Kidney epithelial cell (primary cell): ENCODE measurements at regions not wholly inside any gene's neighbourhood (a gene's known extent, or its start where the extent isn't known, plus 50 kb on each side); places are given as distances from the start of the nearest gene placed in this dataset.

Experiments used
- DNase-seq: peaks from one replicate; pipeline ENCODE4 v3.0.0-alpha.2; 2010; ENCODE audit warnings: low read depth
- H3K27me3 ChIP-seq: 2 replicates; pipeline ENCODE4 v1.6.0; 2011; ENCODE audit warnings: low read length; ENCODE audit not compliant: control insufficient read depth, insufficient read depth
- H3K36me3 ChIP-seq: 2 replicates; pipeline ENCODE4 v1.5.1; 2011; ENCODE audit warnings: low read length; ENCODE audit not compliant: control insufficient read depth, insufficient read depth
- H3K4me3 ChIP-seq: 2 replicates; pipeline ENCODE4 v1.5.1; 2011; ENCODE audit warnings: low read depth, mild to moderate bottlenecking, control low read depth, low read length
- TF ChIP-seq, protein P1 (sequence below): IDR thresholded peaks from 2 replicates; pipeline ENCODE4 v1.5.1; 2011; ENCODE audit warnings: mild to moderate bottlenecking, moderate library complexity, low read length, control low read depth, inconsistent platforms; ENCODE audit not compliant: insufficient read depth, poor library complexity, severe bottlenecking

DNA sequence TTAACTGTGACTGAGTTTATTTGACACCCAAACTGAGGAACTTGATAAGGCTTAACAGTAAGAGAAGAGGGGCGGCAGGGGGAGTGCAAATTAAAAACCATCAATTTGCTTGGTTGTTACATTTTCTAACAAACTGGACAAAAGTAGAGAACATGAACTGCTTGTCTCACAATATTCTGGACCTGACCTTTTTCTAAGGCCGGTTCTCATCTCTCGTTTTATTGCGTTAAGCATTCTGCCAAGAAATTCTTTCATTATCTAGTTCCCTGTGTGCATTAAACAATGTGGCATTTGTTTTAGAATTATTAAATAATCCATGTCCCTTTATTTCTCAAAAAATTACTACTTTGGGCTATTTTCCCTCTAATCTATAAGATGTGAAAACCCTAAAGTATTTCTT lies 565.2 kb upstream of the PKDCC start:
- H3K4me3 ChIP-seq = no peak overlapping the region
- DNase-seq = no peak
- TF ChIP-seq, protein P1, sequence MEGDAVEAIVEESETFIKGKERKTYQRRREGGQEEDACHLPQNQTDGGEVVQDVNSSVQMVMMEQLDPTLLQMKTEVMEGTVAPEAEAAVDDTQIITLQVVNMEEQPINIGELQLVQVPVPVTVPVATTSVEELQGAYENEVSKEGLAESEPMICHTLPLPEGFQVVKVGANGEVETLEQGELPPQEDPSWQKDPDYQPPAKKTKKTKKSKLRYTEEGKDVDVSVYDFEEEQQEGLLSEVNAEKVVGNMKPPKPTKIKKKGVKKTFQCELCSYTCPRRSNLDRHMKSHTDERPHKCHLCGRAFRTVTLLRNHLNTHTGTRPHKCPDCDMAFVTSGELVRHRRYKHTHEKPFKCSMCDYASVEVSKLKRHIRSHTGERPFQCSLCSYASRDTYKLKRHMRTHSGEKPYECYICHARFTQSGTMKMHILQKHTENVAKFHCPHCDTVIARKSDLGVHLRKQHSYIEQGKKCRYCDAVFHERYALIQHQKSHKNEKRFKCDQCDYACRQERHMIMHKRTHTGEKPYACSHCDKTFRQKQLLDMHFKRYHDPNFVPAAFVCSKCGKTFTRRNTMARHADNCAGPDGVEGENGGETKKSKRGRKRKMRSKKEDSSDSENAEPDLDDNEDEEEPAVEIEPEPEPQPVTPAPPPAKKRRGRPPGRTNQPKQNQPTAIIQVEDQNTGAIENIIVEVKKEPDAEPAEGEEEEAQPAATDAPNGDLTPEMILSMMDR = no peak
- H3K36me3 ChIP-seq = no peaks in the 10 kb centered on the region
- H3K27me3 ChIP-seq = no peaks in the 10 kb centered on the region

DNA sequence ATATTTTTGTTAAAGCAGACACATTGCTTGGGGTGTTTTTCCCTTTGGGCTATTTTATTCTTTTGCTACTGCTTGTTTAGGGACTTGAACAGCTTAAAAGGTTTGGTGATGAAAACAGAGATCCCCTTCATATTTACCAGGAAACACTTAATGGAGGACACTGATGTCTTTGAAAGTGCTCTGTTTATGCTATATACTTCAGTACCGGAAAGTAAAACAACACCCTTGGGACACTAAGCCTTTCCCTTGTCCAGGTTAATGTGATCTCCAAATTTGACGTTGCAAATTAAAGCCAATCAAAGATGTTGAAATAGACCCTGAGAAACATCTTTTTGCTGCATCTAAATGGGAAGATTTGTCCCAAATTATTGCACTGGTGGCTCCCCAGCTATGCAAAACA lies 564.6 kb upstream of the PKDCC start:
- Histone ChIP-seq H3K4me3 (no peak overlapping the region), H3K36me3 (no peaks in the 10 kb centered on the region), H3K27me3 (no peaks in the 10 kb centered on the region)
- DNase-seq = no peak
- TF ChIP-seq, protein P1 = no peak

DNA sequence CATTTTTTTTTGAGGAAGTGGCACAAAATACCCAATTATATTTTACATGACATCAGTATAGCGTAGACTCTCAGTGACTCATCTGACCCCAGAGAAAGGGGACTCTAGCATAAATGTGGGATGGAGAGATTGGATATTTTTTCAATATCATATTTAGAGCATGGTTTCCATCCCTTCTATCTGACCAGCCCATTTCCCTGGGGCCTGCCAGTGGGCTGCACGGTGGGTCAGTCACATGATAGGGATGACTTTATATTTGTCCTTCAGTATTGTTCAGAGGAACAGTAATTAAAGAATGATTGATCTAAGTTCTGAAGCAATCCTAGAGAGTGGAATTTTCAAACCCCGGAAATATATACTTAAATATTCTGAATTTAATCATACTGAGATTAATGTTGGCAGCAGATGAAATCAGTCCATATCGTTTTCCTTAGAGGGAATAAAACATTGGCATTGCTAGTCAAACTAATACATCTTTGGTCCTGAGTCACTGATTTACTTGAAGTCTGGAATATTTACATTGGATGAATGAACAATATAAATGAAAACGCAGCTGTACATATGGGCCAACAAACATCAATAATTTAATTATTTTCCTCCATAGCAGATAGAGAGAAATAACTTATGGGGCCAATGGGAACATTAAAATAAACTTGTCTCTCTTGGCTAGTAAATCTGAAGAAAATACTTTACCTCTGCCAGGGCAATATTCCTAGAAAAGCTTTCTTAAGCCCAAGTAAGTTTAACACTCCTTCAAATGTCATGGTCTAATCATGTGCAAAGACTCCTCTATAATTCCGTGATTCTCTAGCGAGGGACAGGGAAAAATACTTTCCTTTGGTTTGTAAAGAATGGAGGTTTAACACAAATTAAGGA lies 563.6 kb upstream of the PKDCC start:
- no peak for DNase-seq
- Histone ChIP-seq H3K4me3 (no peak overlapping the region), H3K36me3 (no peaks in the 10 kb centered on the region), H3K27me3 (no peaks in the 10 kb centered on the region)
- TF ChIP-seq, protein P1 = no peak

DNA sequence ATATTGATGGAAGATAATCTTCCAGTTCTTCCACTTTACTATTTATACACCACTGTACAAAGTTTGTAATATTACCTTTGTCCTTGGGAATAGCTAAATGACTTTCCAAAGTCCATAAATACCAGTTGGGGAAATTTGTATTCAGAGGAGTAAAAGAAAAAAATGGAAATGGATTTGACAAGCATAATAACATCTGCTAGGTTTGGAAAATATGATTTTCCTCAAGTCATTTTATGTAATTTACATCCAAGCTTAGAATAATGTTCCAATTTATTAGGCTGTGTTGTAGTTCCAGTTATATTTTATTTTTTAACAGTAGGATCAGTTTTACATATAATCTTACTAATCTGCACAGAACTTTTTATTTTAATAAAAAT lies 563.0 kb upstream of the PKDCC start:
- Histone ChIP-seq H3K4me3 (no peak overlapping the region), H3K36me3 (no peaks in the 10 kb centered on the region), H3K27me3 (no peaks in the 10 kb centered on the region)
- TF ChIP-seq, protein P1 = no peak
- DNase-seq = no peak

DNA sequence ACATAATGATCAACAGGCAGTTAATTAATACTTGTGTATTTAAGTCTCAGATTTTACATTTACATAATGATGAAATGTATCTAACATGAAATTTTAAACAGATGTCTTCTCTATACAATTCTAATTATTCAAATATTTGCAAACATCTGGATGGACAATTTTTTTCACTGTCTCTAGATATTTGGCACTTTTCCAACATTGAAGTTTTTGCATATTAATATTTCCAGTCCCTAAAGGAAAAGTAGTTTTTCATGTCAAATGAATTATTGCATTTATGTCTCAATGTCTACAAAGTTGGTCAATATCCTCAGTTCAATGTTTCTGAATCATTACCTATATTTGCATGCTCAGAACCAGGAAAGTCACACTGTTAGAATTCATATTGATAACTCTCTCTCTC lies 560.9 kb upstream of the PKDCC start:
- no peaks in the 10 kb centered on the region for H3K36me3 ChIP-seq
- TF ChIP-seq, protein P1 = no peak
- H3K4me3 ChIP-seq = no peak overlapping the region
- H3K27me3 ChIP-seq = no peaks in the 10 kb centered on the region
- DNase-seq = no peak

DNA sequence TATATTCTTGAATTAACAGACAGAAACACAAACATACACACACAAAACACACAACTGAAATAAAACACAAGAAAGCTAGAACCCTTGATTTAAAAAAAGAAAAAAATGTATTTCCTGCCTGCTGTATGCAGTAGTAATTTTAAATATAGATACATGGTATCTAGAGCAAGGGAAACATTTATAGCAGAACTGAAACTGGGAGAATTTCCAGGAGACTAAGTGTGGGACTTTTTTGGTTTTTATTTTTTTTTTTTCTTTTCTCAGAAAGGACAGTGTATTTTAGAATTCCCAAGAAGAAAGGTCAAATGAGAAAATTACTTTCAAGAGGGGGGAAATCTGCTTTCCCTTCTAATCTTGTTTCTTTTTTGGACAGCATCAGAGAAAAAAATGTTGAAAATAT lies 558.9 kb upstream of the PKDCC start:
- DNase-seq = no peak
- Histone ChIP-seq H3K4me3 (no peak overlapping the region), H3K36me3 (no peaks in the 10 kb centered on the region), H3K27me3 (no peaks in the 10 kb centered on the region)
- TF ChIP-seq, protein P1 = no peak
